ENCODE measurements at regions not wholly inside any gene's neighbourhood (a gene's known extent, or its start where the extent isn't known, plus 50 kb on each side); places are given as distances from the start of the nearest gene placed in this dataset.

DNA sequence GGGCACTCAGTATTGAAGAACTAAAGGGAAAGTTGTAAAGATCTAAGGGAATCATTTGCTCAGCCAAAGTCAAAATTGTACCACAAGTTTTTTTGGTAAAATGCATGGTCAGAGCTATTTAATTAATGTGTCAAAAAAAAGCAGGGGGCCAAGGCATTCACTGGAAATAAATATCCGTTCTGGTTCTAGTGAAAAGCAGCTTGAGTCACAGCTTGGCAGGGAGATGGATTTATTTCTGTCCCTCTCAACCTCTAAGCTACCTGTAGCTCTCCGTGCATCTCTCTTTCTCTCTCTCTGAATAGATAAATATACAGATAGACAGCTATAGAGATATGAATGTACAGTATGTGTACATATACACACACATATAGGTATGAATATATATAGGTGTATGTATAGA lies 554.4 kb upstream of the TMEM132C start:
- intact Hi-C loops (cut with DNase I): no loop called here
- DNase-seq (ENCODE audit: missing footprints) (no peak), ATAC-seq (no peak)

DNA sequence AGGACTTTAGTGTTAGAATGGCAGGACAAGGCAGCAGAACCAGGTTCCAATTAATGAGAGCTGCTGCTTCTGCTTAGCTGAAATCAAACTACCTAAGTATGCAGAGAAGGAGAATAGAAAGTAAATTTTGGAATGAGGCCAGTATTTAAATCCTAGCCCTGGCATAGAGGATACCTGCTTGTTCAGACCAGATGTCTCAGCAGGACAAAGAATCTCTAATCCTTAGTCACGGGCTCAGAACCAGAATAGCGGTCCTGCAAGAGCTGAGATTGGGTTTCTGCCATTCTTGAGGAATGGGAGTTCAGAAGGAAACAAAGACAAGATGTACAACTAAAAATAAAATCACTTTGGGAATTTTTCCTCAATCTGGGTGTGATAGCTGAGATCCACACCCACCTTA lies 550.8 kb upstream of the TMEM132C start:
- intact Hi-C loops (cut with DNase I): no loop called here

DNA sequence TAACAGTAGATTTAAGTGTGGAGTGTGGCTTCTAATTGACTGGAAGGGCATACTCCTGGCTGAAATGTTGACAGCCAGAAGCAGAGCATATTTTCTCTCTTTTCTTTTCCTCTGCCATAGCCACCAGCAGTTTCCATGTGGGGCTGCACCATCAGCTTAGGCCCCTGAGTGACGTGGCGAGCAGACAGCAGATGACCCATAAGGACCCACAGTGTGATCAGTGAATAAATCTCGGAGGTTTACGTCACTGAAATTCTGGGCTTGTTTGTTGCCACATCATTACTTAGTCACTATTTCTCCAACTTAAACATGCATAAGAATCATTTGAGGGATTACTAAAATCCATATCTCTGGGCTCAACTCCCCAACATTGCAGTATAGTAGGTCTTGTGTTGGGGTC lies 549.7 kb upstream of the TMEM132C start:
- intact Hi-C loops (cut with DNase I): no loop called here
- DNase-seq (ENCODE audit: missing footprints) (no peak), ATAC-seq (no peak)

More for the DNA sequence above, 550.8 kb upstream of the TMEM132C start:
- ATAC-seq (no peak), DNase-seq (ENCODE audit: missing footprints) (no peak)

DNA sequence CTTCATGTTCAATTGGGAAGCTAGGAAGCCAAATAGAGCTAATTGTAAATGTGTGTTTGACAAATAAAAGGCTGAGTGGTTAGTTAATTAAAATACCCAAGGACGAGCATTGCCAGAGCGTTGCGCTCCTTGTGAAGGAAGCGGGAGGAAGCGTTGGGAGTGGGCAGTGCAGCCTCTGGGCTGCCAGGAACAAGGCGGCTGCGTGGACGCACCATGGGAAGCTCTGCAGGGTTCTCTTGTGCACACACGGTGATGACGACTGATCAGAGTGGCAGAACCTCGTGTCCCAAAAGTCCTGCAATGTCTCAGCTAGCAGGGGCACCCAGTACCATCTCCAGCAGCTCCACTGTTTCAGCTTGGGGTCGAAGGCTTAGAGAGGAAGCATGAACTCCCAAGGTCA lies 546.6 kb upstream of the TMEM132C start:
- ATAC-seq: no peak
- intact Hi-C loops (cut with DNase I): no loop called here
- no peak for DNase-seq (ENCODE audit: missing footprints)

DNA sequence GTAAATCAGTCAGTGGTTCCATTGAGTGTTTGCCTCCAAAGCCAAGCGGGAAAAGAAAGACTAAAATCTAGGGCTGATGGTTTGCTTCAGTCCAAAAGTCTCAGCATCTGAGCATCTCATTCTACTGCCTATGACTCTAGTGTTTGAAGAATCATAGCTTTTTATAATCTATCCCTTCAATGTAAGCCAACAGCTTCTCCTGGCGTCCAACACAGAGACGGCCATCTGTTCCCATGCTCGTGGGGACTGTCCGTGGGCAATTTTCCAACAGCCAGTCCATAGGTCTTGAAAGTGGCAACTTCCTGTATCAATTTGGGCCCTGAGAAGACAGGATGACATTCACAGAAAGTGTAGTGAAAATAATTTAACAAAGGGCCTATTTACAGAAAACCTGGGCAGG lies 544.4 kb upstream of the TMEM132C start:
- intact Hi-C loops (cut with DNase I): no loop called here
- ATAC-seq (no peak), DNase-seq (ENCODE audit: missing footprints) (no peak)

DNA sequence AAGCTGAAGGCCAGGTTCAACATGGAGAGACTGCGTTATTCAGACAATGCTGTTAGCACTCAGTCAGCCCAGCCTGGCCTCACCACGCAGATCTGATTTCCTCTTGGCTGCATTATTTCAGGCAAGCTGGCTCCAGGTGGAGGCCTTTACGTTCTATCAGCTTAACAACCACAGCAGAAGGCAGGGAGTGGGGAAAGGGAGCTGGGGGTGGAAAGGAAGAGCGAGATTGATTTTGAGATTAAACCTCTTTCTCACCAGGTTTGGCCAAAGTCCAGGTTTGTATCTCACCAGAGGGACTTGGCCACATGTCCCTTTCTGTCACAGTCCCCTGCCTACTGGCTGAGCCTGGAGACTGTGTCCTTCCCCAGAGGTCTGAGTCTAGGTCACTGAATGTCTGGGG lies 543.7 kb upstream of the TMEM132C start:
- DNase-seq (ENCODE audit: missing footprints) (no peak), ATAC-seq (no peak)
- intact Hi-C loops (cut with DNase I): no loop called here

DNA sequence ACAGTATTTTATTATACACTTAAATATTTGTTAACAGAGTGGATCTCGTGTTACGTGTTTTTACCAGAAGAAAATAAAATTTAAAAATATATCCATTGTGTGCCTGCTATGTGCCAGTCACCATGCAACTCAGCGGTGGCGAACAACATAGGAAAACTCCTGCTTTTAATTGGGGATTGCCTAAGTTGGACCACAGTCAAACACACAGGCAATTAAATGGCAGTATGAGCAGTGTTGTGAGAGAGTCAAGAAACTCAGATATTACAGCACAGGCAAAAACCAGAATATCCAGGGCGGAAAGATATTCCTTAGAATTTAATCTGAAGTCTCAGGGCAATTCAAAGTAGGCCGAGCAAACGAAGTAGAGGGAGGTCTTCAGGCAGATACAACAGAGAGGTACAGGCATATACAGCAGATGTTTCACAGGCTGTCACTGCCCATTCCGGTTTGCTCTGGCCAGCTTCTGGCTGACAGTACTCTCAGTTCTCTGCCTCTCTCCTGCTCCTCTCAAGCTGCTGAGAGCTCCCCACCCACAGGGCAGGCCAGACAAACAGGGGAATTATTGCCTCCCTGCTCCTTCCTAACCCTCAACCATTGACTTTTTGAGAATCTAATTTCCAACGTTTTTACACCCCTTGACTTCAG lies 540.2 kb upstream of the TMEM132C start:
- intact Hi-C loops (cut with DNase I): no loop called here
- DNase-seq (ENCODE audit: missing footprints) (no peak), ATAC-seq (no peak)

DNA sequence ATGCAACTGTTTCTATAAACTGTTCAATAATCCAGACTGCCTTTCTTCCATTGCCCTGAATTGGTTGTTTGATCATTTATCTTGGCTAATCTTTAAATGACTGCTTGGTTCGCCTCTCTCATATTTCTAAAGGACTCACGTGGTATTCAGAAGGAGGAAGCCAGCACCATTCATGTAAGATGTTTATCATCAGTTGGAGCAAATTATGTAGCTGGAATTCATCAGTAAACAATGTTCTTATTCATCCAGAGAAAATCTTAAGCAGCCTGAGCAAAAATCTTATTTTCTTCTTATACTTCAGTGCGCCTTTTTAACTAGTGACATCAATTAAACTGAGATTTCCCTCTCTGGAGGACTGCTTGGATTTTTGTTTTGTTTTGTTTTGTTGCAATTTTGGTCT lies 538.7 kb upstream of the TMEM132C start:
- DNase-seq (ENCODE audit: missing footprints) (no peak), ATAC-seq (no peak)
- intact Hi-C loops (cut with DNase I): no loop called here

DNA sequence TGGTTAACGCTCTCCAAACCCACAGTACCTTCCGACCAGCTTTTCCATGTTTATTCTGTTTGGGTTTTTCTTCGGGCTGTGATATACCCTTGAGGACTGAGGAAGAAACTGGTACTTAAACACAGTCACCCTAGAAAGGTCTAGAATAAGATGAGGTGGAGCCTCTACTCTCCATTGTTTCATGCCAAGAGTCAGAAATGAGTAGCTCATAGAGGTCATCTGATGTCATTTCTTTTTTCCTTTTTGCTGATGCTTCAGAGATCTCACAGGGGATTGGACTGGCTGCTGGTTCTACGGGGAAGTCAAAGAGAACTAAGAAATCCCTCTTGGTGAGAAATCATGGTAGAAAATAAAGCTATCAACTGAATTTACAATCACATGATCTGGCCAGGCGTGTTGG lies 538.2 kb upstream of the TMEM132C start:
- intact Hi-C loops (cut with DNase I): no loop called here
- DNase-seq (ENCODE audit: missing footprints) (no peak), ATAC-seq (no peak)

DNA sequence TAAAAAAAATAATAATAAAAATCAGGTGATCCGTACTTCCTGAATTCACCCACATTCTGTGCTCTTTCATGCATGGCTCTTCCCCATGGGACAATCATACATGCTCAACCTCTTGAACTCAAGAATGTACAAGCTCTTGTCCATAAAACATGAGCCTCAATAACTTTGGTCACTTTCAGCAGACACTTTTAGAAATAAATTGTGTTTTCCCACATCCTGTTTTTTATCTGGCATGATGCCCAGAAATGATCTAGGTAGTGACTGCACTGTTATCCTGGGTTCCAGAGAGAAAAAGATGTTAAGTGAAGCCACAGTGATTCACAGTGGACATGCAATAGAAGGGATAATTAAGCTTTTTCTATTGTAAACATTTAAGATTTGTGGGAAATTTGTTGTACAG lies 537.6 kb upstream of the TMEM132C start:
- no peak for ATAC-seq
- intact Hi-C loops (cut with DNase I): no loop called here

DNA sequence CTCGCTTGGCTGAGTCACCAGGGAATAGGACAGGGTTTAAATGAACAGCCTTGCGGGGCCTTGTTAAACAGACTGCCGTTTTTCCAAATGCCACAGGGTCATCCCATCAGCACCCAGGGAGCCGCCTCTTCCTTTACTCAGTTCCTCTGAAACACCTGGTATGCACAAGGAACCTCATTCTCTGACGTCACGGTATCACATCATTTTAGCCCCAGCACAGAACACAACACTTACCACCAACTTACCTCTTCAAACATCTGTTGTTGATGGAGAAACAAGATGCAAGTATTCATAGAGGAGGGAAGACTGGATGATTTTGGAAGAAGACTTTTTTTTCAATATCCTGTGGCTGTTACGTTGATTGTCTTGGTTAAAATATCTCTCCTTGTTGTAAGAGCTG lies 535.3 kb upstream of the TMEM132C start:
- intact Hi-C loops (cut with DNase I): no loop called here

More for the DNA sequence above, 537.6 kb upstream of the TMEM132C start:
- no peak for DNase-seq (ENCODE audit: missing footprints)

DNA sequence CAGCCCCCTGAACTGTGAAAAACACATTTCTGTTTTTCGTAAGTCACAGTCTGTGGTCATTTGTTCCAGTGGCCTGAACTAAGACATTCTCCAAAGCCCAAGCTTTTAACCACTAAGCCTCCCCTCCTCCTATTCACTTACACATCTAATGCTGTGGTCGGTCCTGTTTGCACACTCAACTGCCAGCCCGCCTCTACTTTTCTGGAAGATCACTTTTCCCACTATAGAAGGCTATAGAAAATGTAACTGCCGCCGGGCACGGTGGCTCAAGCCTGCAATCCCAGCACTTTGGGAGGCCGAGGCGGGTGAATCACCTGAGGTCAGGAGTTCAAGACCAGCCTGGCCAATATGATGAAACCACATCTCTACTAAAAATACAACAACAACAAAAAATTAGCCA lies 524.7 kb upstream of the TMEM132C start:
- no peak for ATAC-seq
- DNase-seq (ENCODE audit: missing footprints): no peak
- intact Hi-C loops (cut with DNase I): no loop called here

More for the DNA sequence above, 535.3 kb upstream of the TMEM132C start:
- DNase-seq (ENCODE audit: missing footprints): no peak
- ATAC-seq: no peak

DNA sequence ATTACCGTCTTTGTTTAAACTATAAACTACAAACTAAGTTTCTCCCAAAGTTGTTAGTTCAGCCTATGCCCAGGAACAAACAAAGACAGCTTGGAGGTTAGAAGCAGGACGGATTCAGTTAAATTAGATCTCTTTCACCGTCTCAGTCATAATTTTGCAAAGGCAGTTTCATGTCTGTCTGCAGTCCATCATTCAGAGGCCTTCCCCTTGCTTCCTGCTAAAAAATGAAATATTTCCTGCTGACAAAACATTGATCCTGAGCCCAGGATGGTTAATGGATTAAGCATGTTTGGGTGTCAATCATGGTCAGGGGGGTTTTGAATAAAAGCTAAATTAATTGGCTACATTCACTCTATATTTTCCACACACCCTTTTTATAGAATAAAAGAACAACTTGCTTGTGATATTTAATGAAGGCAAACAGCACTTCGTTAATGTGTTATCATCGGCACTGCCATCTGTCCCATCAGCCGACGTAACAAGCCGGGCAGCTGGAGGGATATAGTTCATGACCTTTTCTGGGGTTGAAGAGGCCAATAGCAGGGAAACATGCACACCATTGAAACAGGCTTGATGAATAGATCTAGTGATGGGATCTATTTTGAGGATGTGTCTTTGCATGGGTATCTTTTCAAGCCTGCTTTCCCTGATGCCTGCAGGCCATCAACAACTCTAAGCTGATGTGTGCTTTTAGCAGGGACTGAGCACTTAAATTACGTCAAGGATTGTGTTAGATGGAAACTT lies 521.3 kb upstream of the TMEM132C start:
- intact Hi-C loops (cut with DNase I): no loop called here
- DNase-seq (ENCODE audit: missing footprints): no peak
- no peak for ATAC-seq

DNA sequence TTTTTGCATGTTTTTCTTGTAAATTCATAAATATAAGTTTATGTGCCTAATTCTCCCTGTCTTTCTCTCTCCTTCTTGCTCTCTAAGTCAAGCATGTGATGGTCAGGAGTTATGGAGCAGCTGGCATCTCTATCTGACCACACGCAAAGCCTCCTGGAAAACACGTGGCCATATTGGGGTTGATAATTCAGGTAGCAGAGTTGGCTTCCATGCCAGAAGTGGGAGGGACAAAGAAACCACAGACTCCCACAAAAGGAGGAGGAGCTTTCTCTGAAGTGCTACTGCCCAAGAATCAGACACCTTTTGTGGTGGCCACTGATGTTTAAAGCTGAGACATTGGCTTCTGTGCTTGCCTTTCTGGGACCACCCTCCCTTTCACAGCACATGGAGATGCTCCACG lies 517.6 kb upstream of the TMEM132C start:
- ATAC-seq: no peak
- DNase-seq (ENCODE audit: missing footprints): no peak
- intact Hi-C loops (cut with DNase I): no loop called here

DNA sequence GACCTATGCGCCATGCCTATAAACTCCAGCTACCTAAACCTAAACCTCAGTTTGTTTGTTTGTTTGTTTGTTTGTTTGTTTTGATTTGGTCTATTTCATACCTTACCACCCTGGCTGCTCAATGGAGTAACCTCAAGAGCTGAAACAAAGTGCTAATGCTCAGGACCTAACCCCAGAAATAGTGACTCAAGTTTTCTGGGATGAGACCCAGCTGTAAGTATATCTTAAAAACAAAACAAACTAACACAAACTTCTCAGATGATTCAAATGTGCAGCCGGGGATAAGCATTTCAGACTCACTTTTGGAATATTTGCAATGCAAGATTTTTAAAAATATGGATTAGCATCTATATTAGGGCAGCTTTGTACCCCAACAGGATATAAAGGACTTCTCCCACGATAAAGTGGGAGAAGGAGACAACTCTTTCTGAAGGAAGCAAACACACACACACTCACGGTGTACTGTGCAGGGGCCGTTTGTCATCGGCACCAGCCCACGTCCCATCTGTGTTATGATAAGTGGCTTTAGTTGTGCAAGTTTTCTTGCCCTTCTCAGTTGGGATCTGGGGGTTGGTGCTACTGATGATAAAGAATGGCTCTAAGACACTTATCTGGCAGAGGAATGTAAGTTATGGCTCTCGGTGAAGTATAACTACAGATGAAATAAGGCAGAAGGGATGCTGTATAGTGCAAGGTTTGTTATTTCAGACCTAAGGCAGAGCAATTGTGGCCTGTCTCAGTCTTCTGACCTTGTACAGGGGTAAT lies 516.7 kb upstream of the TMEM132C start:
- no peak for DNase-seq (ENCODE audit: missing footprints)
- intact Hi-C loops (cut with DNase I): no loop called here
- ATAC-seq: no peak

DNA sequence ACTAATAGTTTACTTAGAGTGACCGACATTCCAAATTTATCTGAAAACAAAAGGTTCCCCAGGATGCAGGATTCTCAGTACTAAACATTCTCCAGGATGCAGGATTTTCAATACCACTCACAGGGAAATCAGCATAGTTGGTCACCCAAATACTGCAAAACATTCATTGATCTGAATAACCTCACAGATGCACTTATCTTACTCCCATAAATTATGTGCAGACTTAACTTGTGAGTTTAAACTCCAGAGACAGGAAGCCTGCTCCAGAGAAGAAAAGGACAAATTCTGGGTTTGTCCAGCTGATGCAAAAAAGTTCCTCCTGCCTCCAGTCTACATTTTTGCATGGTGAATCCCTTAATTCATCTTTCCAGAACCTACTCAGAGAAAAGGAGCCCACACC lies 514.2 kb upstream of the TMEM132C start:
- ATAC-seq: no peak
- intact Hi-C loops (cut with DNase I): no loop called here
- DNase-seq (ENCODE audit: missing footprints): no peak

DNA sequence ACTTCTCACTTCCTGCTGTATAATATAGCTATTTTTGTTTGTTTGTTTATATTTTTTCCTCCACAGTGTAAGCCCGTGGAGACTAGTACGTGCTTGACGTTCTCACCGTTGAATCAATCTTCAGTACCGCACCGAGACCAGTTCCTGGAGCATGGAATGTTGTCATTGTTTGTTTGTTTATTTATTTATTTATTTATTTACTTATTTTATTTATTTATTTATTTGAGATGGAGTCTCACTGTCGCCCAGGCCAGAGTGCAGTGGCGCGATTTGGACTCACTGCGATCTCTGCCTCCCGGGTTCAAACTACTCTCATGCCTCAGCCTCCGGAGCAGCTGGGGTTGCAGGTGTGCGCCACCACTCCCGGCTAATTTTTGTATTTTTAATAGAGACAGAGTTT lies 506.6 kb upstream of the TMEM132C start:
- ATAC-seq (no peak), DNase-seq (ENCODE audit: missing footprints) (no peak)
- intact Hi-C loops (cut with DNase I): no loop called here

DNA sequence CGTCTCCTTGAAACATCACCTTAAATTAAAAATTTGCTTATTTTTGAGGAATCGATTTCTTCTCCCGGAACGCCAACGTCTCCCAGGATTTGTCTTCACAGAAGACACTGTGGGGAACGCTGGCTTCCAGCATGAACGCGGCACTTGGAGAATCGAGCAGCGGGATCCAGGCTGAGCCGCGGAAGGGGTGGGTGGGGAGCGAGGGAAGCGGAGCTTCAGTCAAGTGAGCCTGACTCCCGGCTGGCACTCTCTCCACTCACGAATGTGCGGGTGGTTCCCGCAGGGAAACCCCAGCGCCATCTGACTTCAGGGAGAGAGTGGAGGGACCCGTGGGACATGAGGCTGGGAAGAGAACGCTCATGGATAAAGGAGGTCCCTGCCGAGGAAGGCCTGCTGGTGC lies 506.0 kb upstream of the TMEM132C start:
- DNase-seq (ENCODE audit: missing footprints) (no peak), ATAC-seq (no peak)
- intact Hi-C loops (cut with DNase I): no loop called here

DNA sequence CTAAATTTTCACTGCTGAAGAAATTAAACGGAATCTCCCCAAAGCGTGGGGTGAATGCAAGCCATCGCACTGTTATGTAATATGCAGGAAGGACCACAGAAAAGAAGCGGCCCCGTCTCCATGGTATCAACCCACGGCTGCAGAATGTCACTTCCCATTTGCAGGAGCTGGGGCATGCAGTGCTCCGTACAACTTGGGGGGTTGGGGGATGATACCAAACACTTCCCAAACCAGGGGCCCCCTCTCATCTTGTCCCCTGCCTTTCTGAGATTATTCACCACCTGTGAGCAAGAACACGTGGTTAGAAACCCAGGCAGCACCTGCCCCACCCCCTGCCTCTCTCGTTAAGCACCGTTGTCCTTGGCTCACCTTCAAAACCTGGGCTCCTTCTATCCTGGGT lies 505.1 kb upstream of the TMEM132C start:
- ATAC-seq (no peak), DNase-seq (ENCODE audit: missing footprints) (no peak)
- intact Hi-C loops (cut with DNase I): no loop called here

DNA sequence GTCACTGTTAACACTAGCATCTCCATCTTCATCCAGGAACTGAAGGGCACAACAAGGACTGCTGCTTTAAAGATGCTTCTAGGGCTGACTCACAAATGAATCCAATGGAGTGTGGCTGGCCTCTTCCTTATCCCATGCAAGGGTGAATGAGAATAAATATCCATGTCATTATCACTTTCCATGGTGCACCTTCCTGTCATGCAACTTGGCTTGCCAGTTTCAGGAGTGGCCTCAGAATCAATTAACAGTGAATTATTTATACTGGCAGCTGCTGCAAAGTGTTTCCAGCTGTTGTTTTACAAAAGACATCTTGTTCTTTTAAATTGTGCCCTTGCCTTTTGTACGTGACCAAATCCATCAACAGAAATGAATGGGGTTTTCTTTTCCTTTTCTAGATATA lies 499.3 kb upstream of the TMEM132C start:
- intact Hi-C loops (cut with DNase I): no loop called here
- DNase-seq (ENCODE audit: missing footprints) (no peak), ATAC-seq (no peak)
